ENCODE measurements at regions not wholly inside any gene's neighbourhood (a gene's known extent, or its start where the extent isn't known, plus 50 kb on each side); places are given as distances from the start of the nearest gene placed in this dataset.
A peak's percentile ranks its signal among the peaks of the same experiment; 100 is the strongest.

GRCh38 chr1:87800006-87800405 lies 471.3 kb downstream of the LMO4 start:
- no peak for DNase-seq (ENCODE audit: low read depth in 2 of 3, low spot score in 2 of 3)

- DNase-seq (ENCODE audit: low read depth in 2 of 3, low spot score in 2 of 3) = no peak
Measured at GRCh38 chr1:87803375-87803774, 474.7 kb downstream of the LMO4 start.

GRCh38 chr1:87804128-87804527 lies 475.4 kb downstream of the LMO4 start:
- no peak for DNase-seq (ENCODE audit: low read depth in 2 of 3, low spot score in 2 of 3)

GRCh38 chr1:87805666-87806378 lies 477.1 kb downstream of the LMO4 start:
- no peak for DNase-seq (ENCODE audit: low read depth in 2 of 3, low spot score in 2 of 3)

GRCh38 chr1:87806379-87807094 lies 477.9 kb downstream of the LMO4 start:
- DNase-seq (ENCODE audit: low read depth in 2 of 3, low spot score in 2 of 3) = no peak

GRCh38 chr1:87810166-87810565 lies 481.5 kb downstream of the LMO4 start:
- no peak for DNase-seq (ENCODE audit: low read depth in 2 of 3, low spot score in 2 of 3)

- DNase-seq (ENCODE audit: low read depth in 2 of 3, low spot score in 2 of 3) = no peak
Measured at GRCh38 chr1:87812871-87813577, 484.3 kb downstream of the LMO4 start.

- DNase-seq (ENCODE audit: low read depth in 2 of 3, low spot score in 2 of 3) = no peak
Measured at GRCh38 chr1:87814573-87814972, 485.9 kb downstream of the LMO4 start.

- no peak for DNase-seq (ENCODE audit: low read depth in 2 of 3, low spot score in 2 of 3)
Measured at GRCh38 chr1:87816646-87817045, 488.0 kb downstream of the LMO4 start.

- DNase-seq (ENCODE audit: low read depth in 2 of 3, low spot score in 2 of 3) = peak in 1 of 3 donors; percentile 24
Measured at GRCh38 chr1:87820668-87821334, 492.1 kb downstream of the LMO4 start.

GRCh38 chr1:87821335-87821697 lies 492.6 kb downstream of the LMO4 start:
- DNase-seq (ENCODE audit: low read depth in 2 of 3, low spot score in 2 of 3) = no peak

GRCh38 chr1:87826681-87827251 lies 498.1 kb downstream of the LMO4 start:
- DNase-seq (ENCODE audit: low read depth in 2 of 3, low spot score in 2 of 3) = peak in 2 of 3 donors; percentile 40 to 75

GRCh38 chr1:87829360-87829759 lies 500.7 kb downstream of the LMO4 start:
- DNase-seq (ENCODE audit: low read depth in 2 of 3, low spot score in 2 of 3) = no peak

GRCh38 chr1:87830432-87830978 lies 501.8 kb downstream of the LMO4 start:
- DNase-seq (ENCODE audit: low read depth in 2 of 3, low spot score in 2 of 3) = no peak

GRCh38 chr1:87833166-87833565 lies 504.5 kb downstream of the LMO4 start:
- no peak for DNase-seq (ENCODE audit: low read depth in 2 of 3, low spot score in 2 of 3)

- no peak for DNase-seq (ENCODE audit: low read depth in 2 of 3, low spot score in 2 of 3)
Measured at GRCh38 chr1:87834151-87834550, 505.5 kb downstream of the LMO4 start.

- DNase-seq (ENCODE audit: low read depth in 2 of 3, low spot score in 2 of 3) = no peak
Measured at GRCh38 chr1:87834941-87835340, 506.3 kb downstream of the LMO4 start.

- peak in 2 of 3 donors; percentile 50 to 87 for DNase-seq (ENCODE audit: low read depth in 2 of 3, low spot score in 2 of 3)
Measured at GRCh38 chr1:87840767-87841166, 512.1 kb downstream of the LMO4 start.

GRCh38 chr1:87841332-87841731 lies 512.7 kb downstream of the LMO4 start:
- DNase-seq (ENCODE audit: low read depth in 2 of 3, low spot score in 2 of 3) = no peak

GRCh38 chr1:87842156-87842555 lies 513.5 kb downstream of the LMO4 start:
- no peak for DNase-seq (ENCODE audit: low read depth in 2 of 3, low spot score in 2 of 3)

- DNase-seq (ENCODE audit: low read depth in 2 of 3, low spot score in 2 of 3) = no peak
Measured at GRCh38 chr1:87844251-87844650, 515.6 kb downstream of the LMO4 start.
